OCI-LY7 (cell line): ENCODE measurements at regions not wholly inside any gene's neighbourhood (a gene's known extent, or its start where the extent isn't known, plus 50 kb on each side); places are given as distances from the start of the nearest gene placed in this dataset.

Experiments
- BruUV-seq: library from RNA; stranded (reverse); fragments of 400-500 nt; replicated peaks from 2 replicates; lab custom pipeline; 2021; lab: Mats Ljungman, UMichigan
- CTCF ChIA-PET: fragments of 300-600 bp; sonication (Branson Sonifier 250); formaldehyde crosslinking; loops from one replicate; lab custom pipeline; 2022; ENCODE audit warnings: antibody characterized with exemption; ENCODE audit not compliant: unreplicated experiment; lab: Charles Lee
- POLR2A ChIA-PET: fragments of 300-600 bp; sonication (Branson Sonifier 250); formaldehyde crosslinking; loops from one replicate; lab custom pipeline; 2022; ENCODE audit warnings: antibody characterized with exemption; lab: Charles Lee
- DNase-seq: peaks from one replicate; pipeline ENCODE4 v3.0.0-alpha.2; 2015; ENCODE audit warnings: low spot score
- H2AFZ ChIP-seq: fragments of 200-600 bp; sonication (generic), shearing (Covaris generic); 2 replicates; pipeline ENCODE4 v1.6.1; 2014; ENCODE audit warnings: mild to moderate bottlenecking, antibody characterized with exemption, low read length, moderate library complexity
- H3K27ac ChIP-seq: fragments of 200-600 bp; sonication (generic); 2 replicates; pipeline ENCODE4 v1.5.1; 2014; ENCODE audit warnings: mixed run types, low read depth, mild to moderate bottlenecking, moderate library complexity, low read length, inconsistent platforms; ENCODE audit not compliant: poor library complexity, severe bottlenecking
- H3K36me3 ChIP-seq: fragments of 200-600 bp; sonication (generic); 2 replicates; pipeline ENCODE4 v1.6.1; 2014; ENCODE audit warnings: mild to moderate bottlenecking, antibody characterized with exemption, low read length, moderate library complexity, mixed read lengths; ENCODE audit not compliant: insufficient read depth
- H3K4me1 ChIP-seq: fragments of 200-600 bp; sonication (generic); 2 replicates; pipeline ENCODE4 v1.5.1; 2014; ENCODE audit warnings: mild to moderate bottlenecking, low read length; ENCODE audit not compliant: insufficient read depth, poor library complexity, severe bottlenecking
- H3K4me2 ChIP-seq: fragments of 200-600 bp; sonication (generic); 2 replicates; pipeline ENCODE4 v1.6.1; 2014; ENCODE audit warnings: mild to moderate bottlenecking, low read length
- H3K4me3 ChIP-seq: fragments of 200-600 bp; sonication (generic); 2 replicates; pipeline ENCODE4 v1.5.1; 2014; ENCODE audit warnings: mild to moderate bottlenecking, low read depth, low read length; ENCODE audit not compliant: poor library complexity, severe bottlenecking
- H3K79me2 ChIP-seq: fragments of 200-600 bp; sonication (generic); 2 replicates; pipeline ENCODE4 v1.6.1; 2016; ENCODE audit warnings: low read depth, mild to moderate bottlenecking, low read length, moderate library complexity, mixed read lengths; ENCODE audit not compliant: insufficient read depth
- H3K9me2 ChIP-seq: fragments of 200-600 bp; sonication (generic); 2 replicates; pipeline ENCODE4 v1.6.1; 2016; ENCODE audit warnings: mild to moderate bottlenecking, low read length, mixed read lengths; ENCODE audit not compliant: insufficient read depth
- H3K9me3 ChIP-seq: fragments of 200-600 bp; sonication (generic); 2 replicates; pipeline ENCODE4 v1.6.1; 2014; ENCODE audit warnings: mild to moderate bottlenecking, mixed run types, low read length, mixed read lengths
- H4K20me1 ChIP-seq: fragments of 200-600 bp; sonication (generic); 2 replicates; pipeline ENCODE4 v1.6.1; 2014; ENCODE audit warnings: mild to moderate bottlenecking, antibody characterized with exemption, low read length, moderate library complexity, mixed read lengths; ENCODE audit not compliant: insufficient read depth
- EZH2phosphoT487 ChIP-seq: fragments of 200-600 bp; sonication (generic); IDR thresholded peaks from 2 replicates; pipeline ENCODE4 v1.6.1; 2018; ENCODE audit warnings: low read depth, borderline replicate concordance, mild to moderate bottlenecking, mixed run types, antibody characterized with exemption, low read length, moderate library complexity, mixed read lengths
- intact Hi-C: fragments of 100-400 bp; cut with micrococcal nuclease; formaldehyde crosslinking; loops from one replicate; pipeline ENCODE4 v1.10.0; 2022; ENCODE audit not compliant: unreplicated experiment
- TF ChIP-seq, protein P1 (sequence below): fragments of 200-600 bp; sonication (generic); conservative IDR thresholded peaks from 2 replicates; pipeline ENCODE4 v1.5.1; 2014; ENCODE audit warnings: mild to moderate bottlenecking, antibody characterized with exemption, low read length, moderate library complexity, mixed read lengths

DNA sequence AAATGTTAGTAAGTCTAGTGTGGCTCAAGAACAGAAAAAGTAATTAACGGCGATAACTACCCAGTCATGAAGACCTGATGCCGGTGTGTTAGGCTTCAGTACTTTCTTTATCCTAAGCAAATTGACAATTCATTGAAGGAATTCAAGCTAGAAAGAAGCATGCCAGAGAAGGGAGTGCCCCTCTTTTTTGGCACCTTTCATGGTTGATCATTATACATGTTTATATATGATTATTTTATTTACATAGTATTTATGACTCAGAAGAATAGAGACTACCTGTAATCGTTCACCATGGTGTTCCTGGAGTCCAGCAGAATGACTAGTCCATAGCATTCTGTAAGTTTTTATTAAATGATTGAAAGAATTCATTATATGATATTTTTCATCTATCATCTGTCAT is 548.3 kb upstream of the SLIT2 start:
- ChIA-PET CTCF (no interaction called here), POLR2A (no interaction called here)
- Histone ChIP-seq H3K27ac (no peak overlapping the region), H3K4me3 (no peak overlapping the region), H2AFZ (no peak overlapping the region), H3K4me1 (no peaks in the 10 kb centered on the region), H3K36me3 (no peaks in the 10 kb centered on the region), H4K20me1 (no peaks in the 10 kb centered on the region), H3K9me2 (no peaks in the 10 kb centered on the region), H3K9me3 (peaks cover under 1% of the 10 kb centered on the region; the same call in 1 of the 2 replicates), H3K79me2 (no peaks in the 10 kb centered on the region), H3K4me2 (no peak overlapping the region)
- BruUV-seq, result no TSS peak
- no peak for DNase-seq
- TF ChIP-seq, protein P1, sequence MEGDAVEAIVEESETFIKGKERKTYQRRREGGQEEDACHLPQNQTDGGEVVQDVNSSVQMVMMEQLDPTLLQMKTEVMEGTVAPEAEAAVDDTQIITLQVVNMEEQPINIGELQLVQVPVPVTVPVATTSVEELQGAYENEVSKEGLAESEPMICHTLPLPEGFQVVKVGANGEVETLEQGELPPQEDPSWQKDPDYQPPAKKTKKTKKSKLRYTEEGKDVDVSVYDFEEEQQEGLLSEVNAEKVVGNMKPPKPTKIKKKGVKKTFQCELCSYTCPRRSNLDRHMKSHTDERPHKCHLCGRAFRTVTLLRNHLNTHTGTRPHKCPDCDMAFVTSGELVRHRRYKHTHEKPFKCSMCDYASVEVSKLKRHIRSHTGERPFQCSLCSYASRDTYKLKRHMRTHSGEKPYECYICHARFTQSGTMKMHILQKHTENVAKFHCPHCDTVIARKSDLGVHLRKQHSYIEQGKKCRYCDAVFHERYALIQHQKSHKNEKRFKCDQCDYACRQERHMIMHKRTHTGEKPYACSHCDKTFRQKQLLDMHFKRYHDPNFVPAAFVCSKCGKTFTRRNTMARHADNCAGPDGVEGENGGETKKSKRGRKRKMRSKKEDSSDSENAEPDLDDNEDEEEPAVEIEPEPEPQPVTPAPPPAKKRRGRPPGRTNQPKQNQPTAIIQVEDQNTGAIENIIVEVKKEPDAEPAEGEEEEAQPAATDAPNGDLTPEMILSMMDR, result no peak
- intact Hi-C loops, result no loop called here

DNA sequence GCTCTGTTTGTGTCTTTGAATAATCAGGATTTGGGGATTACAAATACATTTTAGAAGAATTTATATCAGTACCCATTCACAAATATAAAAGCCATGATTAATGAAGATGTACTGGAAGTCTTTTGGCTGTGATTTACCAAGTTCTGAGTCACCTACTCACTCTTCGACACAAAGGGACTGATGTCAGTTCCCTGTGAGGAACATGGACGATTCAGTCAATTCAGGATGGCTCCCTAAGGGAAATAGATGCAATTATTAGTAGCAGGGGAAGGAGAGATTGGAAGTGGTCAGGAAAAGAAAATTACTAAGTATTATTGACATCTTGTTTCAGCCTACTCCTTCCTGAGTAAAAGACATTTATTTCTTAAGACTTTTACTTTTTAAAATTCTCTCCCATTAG is 550.7 kb upstream of the SLIT2 start:
- Histone ChIP-seq H3K4me3 (no peak overlapping the region), H2AFZ (no peak overlapping the region; the same call in 1 of the 2 replicates), H3K27ac (no peak overlapping the region), H3K9me2 (no peaks in the 10 kb centered on the region), H3K4me1 (no peaks in the 10 kb centered on the region), H3K36me3 (no peaks in the 10 kb centered on the region), H3K79me2 (no peaks in the 10 kb centered on the region), H3K9me3 (peaks cover 8% of the 10 kb centered on the region; the same call in 1 of the 2 replicates), H4K20me1 (no peaks in the 10 kb centered on the region), H3K4me2 (no peak overlapping the region)
- no peak for TF ChIP-seq EZH2phosphoT487
- TF ChIP-seq, protein P1, result no peak
- POLR2A ChIA-PET, result interaction anchor here (0.6 to 3.1 kb wide), 3 partner anchors 9 to 63 kb away, joined by 3 to 12 read pairs (median 4); no protein-coding TSS in a partner anchor
- CTCF ChIA-PET, result no interaction called here
- BruUV-seq, result no TSS peak
- intact Hi-C loops, result no loop called here
- DNase-seq, result no peak

DNA sequence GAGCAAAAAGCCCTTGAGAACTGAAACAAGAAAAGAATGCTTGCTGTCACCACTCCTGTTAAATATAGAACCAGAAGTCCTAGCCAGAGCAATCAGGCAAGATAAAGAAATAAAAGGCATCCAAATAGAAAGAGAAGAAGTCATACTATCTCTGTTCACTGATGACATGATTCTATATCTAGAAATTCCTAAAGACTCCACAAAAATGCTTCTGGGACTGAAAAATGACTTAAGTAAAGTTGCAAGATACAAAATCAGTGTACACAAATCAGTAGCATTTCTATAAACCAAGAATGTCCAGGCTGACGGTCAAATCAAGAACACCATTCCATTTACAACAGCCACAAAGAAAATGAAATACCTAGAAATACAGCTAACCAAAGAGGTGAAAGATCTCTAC is 552.7 kb upstream of the SLIT2 start:
- Histone ChIP-seq H3K4me1 (peaks cover 12% of the 10 kb centered on the region), H3K4me2 (no peak overlapping the region), H2AFZ (no peak overlapping the region), H3K27ac (no peak overlapping the region), H3K4me3 (no peak overlapping the region), H3K79me2 (no peaks in the 10 kb centered on the region), H3K9me2 (no peaks in the 10 kb centered on the region), H3K9me3 (peaks cover 8% of the 10 kb centered on the region; the same call in 1 of the 2 replicates), H4K20me1 (no peaks in the 10 kb centered on the region), H3K36me3 (no peaks in the 10 kb centered on the region)
- TF ChIP-seq, protein P1, result no peak
- TF ChIP-seq EZH2phosphoT487, result no peak
- no TSS peak for BruUV-seq
- ChIA-PET POLR2A (interaction anchor here (3.1 kb wide), 1 partner anchor 11 kb away, joined by 12 read pairs; no protein-coding TSS in a partner anchor), CTCF (no interaction called here)
- intact Hi-C loops, result no loop called here
- no peak for DNase-seq
